ENCODE measurements at regions not wholly inside any gene's neighbourhood (a gene's known extent, or its start where the extent isn't known, plus 50 kb on each side); places are given as distances from the start of the nearest gene placed in this dataset.

- Histone ChIP-seq H3K9ac (ENCODE audit: extremely low read depth, insufficient read length, low read length) (no peak overlapping the region), H3K27ac (ENCODE audit: insufficient read length, low read depth, low read length) (no peak overlapping the region), H3K23ac (ENCODE audit: insufficient read length, low read depth, low read length) (no peak overlapping the region), H2AFZ (ENCODE audit: low read length) (no peak overlapping the region), H4K20me1 (ENCODE audit: control insufficient read depth, insufficient read depth, insufficient read length) (no peaks in the 10 kb centered on the region), H3K4ac (ENCODE audit: low read depth, low read length) (no peak overlapping the region), H3K18ac (ENCODE audit: insufficient read length, low read depth, low read length) (no peak overlapping the region), H3K79me2 (ENCODE audit: insufficient read depth, low read length) (no peaks in the 10 kb centered on the region), H3K79me1 (ENCODE audit: insufficient read depth, low read depth, low read length, poor library complexity, severe bottlenecking) (no peaks in the 10 kb centered on the region), H3K23me2 (ENCODE audit: insufficient read length, low read depth, low read length, poor library complexity, severe bottlenecking) (no peaks in the 10 kb centered on the region), H3K14ac (ENCODE audit: insufficient read depth, low read length) (no peak overlapping the region), H4K91ac (ENCODE audit: insufficient read length, low read depth, low read length) (no peak overlapping the region), H2BK20ac (ENCODE audit: low read depth, low read length, poor library complexity, severe bottlenecking) (no peak overlapping the region), H3K27me3 (ENCODE audit: insufficient read depth, low read length) (no peaks in the 10 kb centered on the region), H3T11ph (ENCODE audit: low read length) (no peak overlapping the region), H3K4me1 (ENCODE audit: insufficient read depth, low read length) (no peaks in the 10 kb centered on the region), H4K5ac (ENCODE audit: insufficient read length, low read depth, low read length) (no peak overlapping the region), H2BK15ac (ENCODE audit: low read depth, low read length) (no peak overlapping the region), H2BK5ac (ENCODE audit: insufficient read length, low read length) (no peak overlapping the region), H2AK5ac (ENCODE audit: insufficient read length, low read length) (no peak overlapping the region), H3K4me2 (ENCODE audit: insufficient read depth, insufficient read length, low read length) (no peak overlapping the region), H2BK12ac (ENCODE audit: insufficient read length, low read depth, low read length) (no peak overlapping the region), H4K8ac (replicated peaks; ENCODE audit: insufficient read length, low read depth, low read length) (no peak overlapping the region), H2BK120ac (ENCODE audit: low read depth, low read length, poor library complexity, severe bottlenecking) (no peak overlapping the region), H3K56ac (ENCODE audit: insufficient read length, low read depth, low read length) (no peak overlapping the region), H3K9me3 (ENCODE audit: control insufficient read depth, low read depth, low read length) (no peaks in the 10 kb centered on the region)
- H3K36me3 Mint-ChIP-seq (ENCODE audit: insufficient read depth in 1 of 3, low read depth in 3 of 3) = peaks cover 14 to 30% (median 23%) of the 10 kb centered on the region in 3 experiments; a peak in 6 of 7 replicates
- peaks cover 20 to 31% of the 10 kb centered on the region in 2 experiments for H3K9me3 Mint-ChIP-seq
- no peak overlapping the region for H3K27ac Mint-ChIP-seq
- no peak overlapping the region for H3K4me3 Mint-ChIP-seq
- DNase-seq = no peak
- peaks cover 3 to 5% of the 10 kb centered on the region in 2 experiments; a peak in 1 of 4 replicates for H3K4me1 Mint-ChIP-seq
- no peak for TF ChIP-seq CTCF (conservative IDR thresholded peaks at IDR 0.05)
- H3K27me3 Mint-ChIP-seq (ENCODE audit: low read depth) = no peaks in the 10 kb centered on the region
Observed at GRCh38 chr3:145243875-145244274, 917.1 kb downstream of the PLOD2 start.

Measured in H9 (cell line).